Adrenal gland (tissue), 5 donors: ENCODE measurements at regions not wholly inside any gene's neighbourhood (a gene's known extent, or its start where the extent isn't known, plus 50 kb on each side); places are given as distances from the start of the nearest gene placed in this dataset.

Experiments
- CTCF ChIP-seq, 6 experiments: fragments of 450-650 bp in 4 of 6; fragments of 200-600 bp in 2 of 6; sonication (generic) in 1 of 6; IDR thresholded peaks; 1 replicate in 5 of 6; 2 replicates in 1 of 6; pipeline versions ENCODE4 v1.5.1 to v1.8.0; 2016 to 2021; ENCODE audit warnings: antibody characterized with exemption in 6 of 6, mild to moderate bottlenecking in 2 of 6, moderate library complexity in 1 of 6
- POLR2A ChIP-seq, 2 donors: fragments of 450-650 bp; IDR thresholded peaks; one replicate each; pipeline ENCODE4 v1.6.1; 2017; ENCODE audit warnings: antibody characterized with exemption in 2 of 2, mild to moderate bottlenecking in 2 of 2, moderate library complexity in 1 of 2
- donor health status: DM: no; HTN: no; CAD: no.

- TF ChIP-seq POLR2A (IDR thresholded peaks at IDR 0.05) = no peak
- no peak for TF ChIP-seq CTCF (IDR thresholded peaks at IDR 0.05)
Observed at GRCh38 chr13:43964698-43965458, 85.2 kb downstream of the LACC1 start.
